ENCODE measurements at regions not wholly inside any gene's neighbourhood (a gene's known extent, or its start where the extent isn't known, plus 50 kb on each side); places are given as distances from the start of the nearest gene placed in this dataset.

DNA sequence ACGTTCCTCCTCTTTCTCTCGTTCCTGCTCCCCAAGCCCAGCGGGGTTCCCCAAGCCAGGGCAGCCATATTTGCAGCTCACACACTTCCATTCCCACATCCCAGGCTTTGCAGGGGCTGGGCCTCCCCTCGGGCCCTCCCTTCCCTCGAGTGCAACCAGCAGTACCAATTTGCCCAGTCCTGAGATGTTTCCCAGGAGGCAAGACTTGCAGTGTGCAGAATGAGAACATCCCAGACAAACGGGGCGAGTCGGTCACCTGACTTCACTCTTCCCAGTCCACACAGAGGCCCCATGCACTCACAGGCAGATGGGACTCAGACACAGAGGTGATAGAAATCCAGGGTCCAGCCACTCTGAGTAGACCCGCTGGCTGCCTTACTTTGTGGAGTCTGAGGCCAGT lies 56.2 kb upstream of the SLC6A6 start:
- H3K27ac ChIP-seq, result no peak overlapping the region
- H3K27me3 ChIP-seq, result no peaks in the 10 kb centered on the region
- H3K4me3 ChIP-seq (ENCODE audit: low read depth in 1 of 2, low read length in 1 of 2), result no peak overlapping the region
- no peaks in the 10 kb centered on the region for H3K9me3 ChIP-seq
- TF ChIP-seq, protein P1, sequence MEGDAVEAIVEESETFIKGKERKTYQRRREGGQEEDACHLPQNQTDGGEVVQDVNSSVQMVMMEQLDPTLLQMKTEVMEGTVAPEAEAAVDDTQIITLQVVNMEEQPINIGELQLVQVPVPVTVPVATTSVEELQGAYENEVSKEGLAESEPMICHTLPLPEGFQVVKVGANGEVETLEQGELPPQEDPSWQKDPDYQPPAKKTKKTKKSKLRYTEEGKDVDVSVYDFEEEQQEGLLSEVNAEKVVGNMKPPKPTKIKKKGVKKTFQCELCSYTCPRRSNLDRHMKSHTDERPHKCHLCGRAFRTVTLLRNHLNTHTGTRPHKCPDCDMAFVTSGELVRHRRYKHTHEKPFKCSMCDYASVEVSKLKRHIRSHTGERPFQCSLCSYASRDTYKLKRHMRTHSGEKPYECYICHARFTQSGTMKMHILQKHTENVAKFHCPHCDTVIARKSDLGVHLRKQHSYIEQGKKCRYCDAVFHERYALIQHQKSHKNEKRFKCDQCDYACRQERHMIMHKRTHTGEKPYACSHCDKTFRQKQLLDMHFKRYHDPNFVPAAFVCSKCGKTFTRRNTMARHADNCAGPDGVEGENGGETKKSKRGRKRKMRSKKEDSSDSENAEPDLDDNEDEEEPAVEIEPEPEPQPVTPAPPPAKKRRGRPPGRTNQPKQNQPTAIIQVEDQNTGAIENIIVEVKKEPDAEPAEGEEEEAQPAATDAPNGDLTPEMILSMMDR (IDR thresholded peaks at IDR 0.05), result no peak
- H3K36me3 ChIP-seq, result no peaks in the 10 kb centered on the region
- H3K4me1 ChIP-seq (ENCODE audit: control insufficient read depth in 1 of 2, insufficient read depth in 1 of 2, low read depth in 1 of 2, low read length in 1 of 2), result no peaks in the 10 kb centered on the region

DNA sequence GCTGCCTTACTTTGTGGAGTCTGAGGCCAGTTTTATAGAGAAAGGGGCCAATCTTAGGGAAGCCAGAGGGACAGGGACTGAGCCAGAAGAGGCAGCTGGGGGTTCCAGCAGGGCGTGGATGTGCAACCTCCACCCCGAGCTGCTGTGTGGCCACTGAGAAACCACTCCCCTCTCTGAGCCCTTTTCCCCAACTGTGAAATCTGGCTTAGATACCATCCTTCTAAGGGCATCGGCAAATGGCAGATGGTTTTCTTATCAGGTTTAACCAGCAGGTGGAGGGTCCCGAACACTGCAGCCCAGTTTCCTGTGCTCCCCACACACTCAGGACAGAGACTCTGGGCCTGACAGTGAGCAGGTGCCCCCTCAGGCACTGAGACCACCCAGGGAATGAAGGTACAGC lies 55.8 kb upstream of the SLC6A6 start:
- TF ChIP-seq, protein P1 (IDR thresholded peaks at IDR 0.05), result no peak
- H3K36me3 ChIP-seq, result no peaks in the 10 kb centered on the region
- no peak overlapping the region for H3K4me3 ChIP-seq (ENCODE audit: low read depth in 1 of 2, low read length in 1 of 2)
- H3K4me1 ChIP-seq (ENCODE audit: control insufficient read depth in 1 of 2, insufficient read depth in 1 of 2, low read depth in 1 of 2, low read length in 1 of 2), result no peaks in the 10 kb centered on the region
- no peaks in the 10 kb centered on the region for H3K27me3 ChIP-seq
- H3K27ac ChIP-seq, result no peak overlapping the region
- no peaks in the 10 kb centered on the region for H3K9me3 ChIP-seq

DNA sequence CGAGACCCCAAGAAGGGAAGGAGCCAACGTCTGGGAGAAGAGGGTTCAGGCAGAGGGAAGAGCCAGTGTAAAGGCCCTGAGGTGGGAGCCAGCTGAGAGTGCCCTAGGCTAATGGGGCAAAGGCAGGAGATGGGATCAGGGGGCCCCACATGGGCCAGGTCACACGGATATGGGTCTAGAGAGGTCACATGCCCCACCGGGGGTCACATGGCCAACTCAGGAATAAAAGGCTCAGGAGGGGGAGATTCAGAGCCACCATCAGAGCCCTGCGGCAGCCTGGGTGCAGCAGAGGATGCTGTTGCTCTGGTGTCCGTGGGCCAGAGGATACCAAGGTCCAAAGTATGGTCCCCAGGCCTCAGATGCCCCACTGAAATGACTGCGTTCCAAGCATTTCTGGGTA lies 55.3 kb upstream of the SLC6A6 start:
- H3K9me3 ChIP-seq, result no peaks in the 10 kb centered on the region
- H3K27ac ChIP-seq, result no peak overlapping the region
- no peak overlapping the region for H3K4me3 ChIP-seq (ENCODE audit: low read depth in 1 of 2, low read length in 1 of 2)
- TF ChIP-seq, protein P1 (IDR thresholded peaks at IDR 0.05), result no peak
- H3K27me3 ChIP-seq, result no peaks in the 10 kb centered on the region
- H3K4me1 ChIP-seq (ENCODE audit: control insufficient read depth in 1 of 2, insufficient read depth in 1 of 2, low read depth in 1 of 2, low read length in 1 of 2), result no peaks in the 10 kb centered on the region
- H3K36me3 ChIP-seq, result no peaks in the 10 kb centered on the region

DNA sequence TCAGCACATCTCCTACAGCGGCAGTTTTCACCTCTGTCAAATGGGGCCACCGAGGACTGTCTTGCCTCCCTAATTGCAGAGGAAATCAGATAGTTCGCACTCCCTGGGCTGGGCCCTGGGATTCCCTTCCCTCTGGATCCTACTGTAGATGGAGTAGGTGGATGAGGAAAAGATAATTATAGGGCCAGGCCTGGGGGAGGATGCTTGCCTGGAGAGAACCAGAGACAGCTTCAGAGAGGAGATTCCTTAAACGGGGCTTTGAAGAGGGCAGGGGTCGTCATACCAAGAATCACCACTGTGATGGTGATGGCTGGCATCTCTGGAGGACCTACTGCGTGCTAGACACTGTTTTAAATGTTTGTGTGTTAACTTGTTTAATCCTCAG lies 50.8 kb upstream of the SLC6A6 start:
- Histone ChIP-seq H3K4me1 (ENCODE audit: control insufficient read depth in 1 of 2, insufficient read depth in 1 of 2, low read depth in 1 of 2, low read length in 1 of 2) (no peaks in the 10 kb centered on the region), H3K9me3 (no peaks in the 10 kb centered on the region), H3K36me3 (no peaks in the 10 kb centered on the region), H3K27me3 (no peaks in the 10 kb centered on the region), H3K4me3 (ENCODE audit: low read depth in 1 of 2, low read length in 1 of 2) (no peak overlapping the region), H3K27ac (no peak overlapping the region)
- TF ChIP-seq, protein P1 (IDR thresholded peaks at IDR 0.05), result no peak

GRCh38 chr3:14352002-14352627 lies 50.3 kb upstream of the SLC6A6 start:
- TF ChIP-seq, protein P1 (IDR thresholded peaks at IDR 0.05), result no peak
- Histone ChIP-seq H3K27ac (no peak overlapping the region), H3K27me3 (no peaks in the 10 kb centered on the region), H3K4me1 (ENCODE audit: control insufficient read depth in 1 of 2, insufficient read depth in 1 of 2, low read depth in 1 of 2, low read length in 1 of 2) (no peaks in the 10 kb centered on the region), H3K4me3 (ENCODE audit: low read depth in 1 of 2, low read length in 1 of 2) (no peak overlapping the region), H3K36me3 (no peaks in the 10 kb centered on the region), H3K9me3 (no peaks in the 10 kb centered on the region)
